OCI-LY1 (cell line): ENCODE measurements at regions not wholly inside any gene's neighbourhood (a gene's known extent, or its start where the extent isn't known, plus 50 kb on each side); places are given as distances from the start of the nearest gene placed in this dataset.

Source experiments
- H2AFZ ChIP-seq: fragments of 200-600 bp; sonication (generic), shearing (Covaris generic); 2 replicates; pipeline ENCODE4 v1.6.0; 2014; ENCODE audit warnings: antibody characterized with exemption, mild to moderate bottlenecking, low read length
- H3F3A ChIP-seq: fragments of 200-600 bp; sonication (generic), shearing (Covaris generic); 2 replicates; pipeline ENCODE4 v1.6.0; 2014; ENCODE audit warnings: mild to moderate bottlenecking, antibody characterized with exemption, low read length, moderate library complexity; ENCODE audit not compliant: insufficient read depth
- H3K27ac ChIP-seq: fragments of 200-600 bp; sonication (generic); 2 replicates; pipeline ENCODE4 v1.5.1; 2014; ENCODE audit warnings: low read length, mixed run types, mild to moderate bottlenecking, low read depth; ENCODE audit not compliant: poor library complexity, severe bottlenecking
- H3K27me3 ChIP-seq: fragments of 200-600 bp; sonication (generic); 2 replicates; pipeline ENCODE4 v1.6.0; 2014; ENCODE audit warnings: antibody characterized with exemption, mild to moderate bottlenecking, low read length, moderate library complexity; ENCODE audit not compliant: insufficient read depth
- H3K36me3 ChIP-seq: fragments of 200-600 bp; sonication (generic); 2 replicates; pipeline ENCODE4 v1.6.1; 2014; ENCODE audit warnings: mild to moderate bottlenecking, antibody characterized with exemption, low read length, moderate library complexity, mixed read lengths; ENCODE audit not compliant: insufficient read depth
- H3K4me1 ChIP-seq: fragments of 200-600 bp; sonication (generic); 2 replicates; pipeline ENCODE4 v1.5.1; 2014; ENCODE audit warnings: mild to moderate bottlenecking, low read length, moderate library complexity; ENCODE audit not compliant: insufficient read depth, severe bottlenecking
- H3K4me2 ChIP-seq: fragments of 200-600 bp; sonication (generic), shearing (Covaris generic); 2 replicates; pipeline ENCODE4 v1.6.1; 2014; ENCODE audit warnings: low read length
- H3K4me3 ChIP-seq: fragments of 200-600 bp; sonication (generic); 2 replicates; pipeline ENCODE4 v1.5.1; 2014; ENCODE audit warnings: low read length, low read depth, mild to moderate bottlenecking, mixed read lengths; ENCODE audit not compliant: poor library complexity, severe bottlenecking
- H3K79me2 ChIP-seq: fragments of 200-600 bp; shearing (Covaris generic); 2 replicates; pipeline ENCODE4 v1.6.1; 2016; ENCODE audit warnings: mixed run types, low read length, mixed read lengths; ENCODE audit not compliant: insufficient read depth
- H3K9ac ChIP-seq: fragments of 200-600 bp; sonication (generic), shearing (Covaris generic); 2 replicates; pipeline ENCODE4 v1.6.1; 2014; ENCODE audit warnings: mild to moderate bottlenecking, low read length, mixed read lengths
- H3K9me2 ChIP-seq: fragments of 200-600 bp; sonication (generic), shearing (Covaris generic); 2 replicates; pipeline ENCODE4 v1.6.1; 2014; ENCODE audit warnings: low read depth, mild to moderate bottlenecking, low read length, mixed read lengths
- H3K9me3 ChIP-seq: fragments of 200-600 bp; shearing (Covaris generic); 2 replicates; pipeline ENCODE4 v1.6.1; 2014; ENCODE audit warnings: low read length, mixed read lengths
- H4K20me1 ChIP-seq: fragments of 200-600 bp; sonication (generic), shearing (Covaris generic); 2 replicates; pipeline ENCODE4 v1.6.0; 2016; ENCODE audit warnings: mild to moderate bottlenecking, low read length; ENCODE audit not compliant: insufficient read depth
- CTCF ChIP-seq: fragments of 200-600 bp; sonication (generic), shearing (Covaris generic); IDR thresholded peaks from 2 replicates; pipeline ENCODE4 v1.5.1; 2017; ENCODE audit warnings: mild to moderate bottlenecking, antibody characterized with exemption, low read length, moderate library complexity, mixed read lengths
- EZH2 ChIP-seq: fragments of 200-600 bp; sonication (generic), shearing (Covaris generic); IDR thresholded peaks from 2 replicates; pipeline ENCODE4 v1.8.0; 2017; ENCODE audit warnings: borderline replicate concordance, mixed run types, mild to moderate bottlenecking, antibody characterized with exemption, low read length, moderate library complexity, mixed read lengths

- Histone ChIP-seq H3F3A (no peaks in the 10 kb centered on the region), H3K4me2 (no peak overlapping the region), H3K9me3 (no peaks in the 10 kb centered on the region), H3K4me1 (no peaks in the 10 kb centered on the region), H2AFZ (no peak overlapping the region), H3K36me3 (no peaks in the 10 kb centered on the region), H3K4me3 (no peak overlapping the region), H3K27me3 (peaks cover 4% of the 10 kb centered on the region; the same call in 1 of the 2 replicates), H3K9me2 (no peaks in the 10 kb centered on the region), H4K20me1 (no peaks in the 10 kb centered on the region), H3K9ac (no peak overlapping the region), H3K27ac (no peak overlapping the region), H3K79me2 (no peaks in the 10 kb centered on the region)
- TF ChIP-seq EZH2 (no peak), CTCF (no peak)
These were observed 114.6 kb upstream of the JARID2 start for GRCh38 chr6:15131234-15131633.

GRCh38 chr6:15131651-15132061 lies 114.2 kb upstream of the JARID2 start:
- Histone ChIP-seq H3K27ac (no peak overlapping the region), H3K4me1 (no peaks in the 10 kb centered on the region), H3K27me3 (peaks cover 4% of the 10 kb centered on the region; the same call in 1 of the 2 replicates), H4K20me1 (no peaks in the 10 kb centered on the region), H3K36me3 (no peaks in the 10 kb centered on the region), H2AFZ (no peak overlapping the region), H3F3A (no peaks in the 10 kb centered on the region), H3K4me3 (no peak overlapping the region), H3K9me2 (no peaks in the 10 kb centered on the region), H3K4me2 (no peak overlapping the region), H3K9ac (no peak overlapping the region), H3K9me3 (no peaks in the 10 kb centered on the region), H3K79me2 (no peaks in the 10 kb centered on the region)
- TF ChIP-seq CTCF (no peak), EZH2 (no peak)

GRCh38 chr6:15132167-15132566 lies 113.7 kb upstream of the JARID2 start:
- Histone ChIP-seq H3K9me2 (no peaks in the 10 kb centered on the region), H2AFZ (no peak overlapping the region), H3K27ac (no peak overlapping the region), H3K9me3 (no peaks in the 10 kb centered on the region), H3K4me2 (no peak overlapping the region), H3F3A (no peaks in the 10 kb centered on the region), H3K4me1 (no peaks in the 10 kb centered on the region), H3K79me2 (no peaks in the 10 kb centered on the region), H4K20me1 (no peaks in the 10 kb centered on the region), H3K27me3 (peaks cover 4% of the 10 kb centered on the region; the same call in 1 of the 2 replicates), H3K36me3 (no peaks in the 10 kb centered on the region), H3K9ac (no peak overlapping the region), H3K4me3 (no peak overlapping the region)
- TF ChIP-seq EZH2 (no peak), CTCF (no peak)
